Neural cell (in vitro differentiated cells): ENCODE measurements at regions not wholly inside any gene's neighbourhood (a gene's known extent, or its start where the extent isn't known, plus 50 kb on each side); places are given as distances from the start of the nearest gene placed in this dataset.

ENCODE experiments used
- H2AFZ ChIP-seq: fragments of 200-600, 300-800 bp; sonication (generic), shearing (Covaris generic); 2 replicates; pipeline ENCODE4 v1.6.0; 2014; ENCODE audit warnings: low read depth, mild to moderate bottlenecking, antibody characterized with exemption, low read length, moderate library complexity
- H3F3A ChIP-seq: fragments of 200-600 bp; shearing (Covaris generic); 2 replicates; pipeline ENCODE4 v1.6.1; 2016; ENCODE audit warnings: mild to moderate bottlenecking, moderate library complexity, mixed read lengths, antibody characterized with exemption, low read length; ENCODE audit not compliant: insufficient read depth, poor library complexity, severe bottlenecking
- H3K27ac ChIP-seq: fragments of 200-600, 300-800 bp; sonication (generic), shearing (Covaris generic); 2 replicates; pipeline ENCODE4 v1.5.1; 2014; ENCODE audit warnings: mild to moderate bottlenecking, low read length, moderate library complexity
- H3K27me3 ChIP-seq: fragments of 300-800, 200-600 bp; sonication (generic), shearing (Covaris generic); 2 replicates; pipeline ENCODE4 v1.6.0; 2014; ENCODE audit warnings: mild to moderate bottlenecking, low read depth, low read length, moderate library complexity; ENCODE audit not compliant: insufficient read depth
- H3K36me3 ChIP-seq: fragments of 300-800, 200-600 bp; sonication (generic), shearing (Covaris generic); 2 replicates; pipeline ENCODE4 v1.5.1; 2014; ENCODE audit warnings: mild to moderate bottlenecking, antibody characterized with exemption, low read length, moderate library complexity; ENCODE audit not compliant: insufficient read depth
- H3K4me2 ChIP-seq: fragments of 300-800, 200-600 bp; sonication (generic), shearing (Covaris generic); 2 replicates; pipeline ENCODE4 v1.6.0; 2014; ENCODE audit warnings: mild to moderate bottlenecking, low read length
- H3K4me3 ChIP-seq: fragments of 300-800, 200-600 bp; sonication (generic), shearing (Covaris generic); 2 replicates; pipeline ENCODE4 v1.5.1; 2014; ENCODE audit warnings: mild to moderate bottlenecking, low read length, moderate library complexity
- H3K79me2 ChIP-seq: fragments of 200-600 bp; shearing (Covaris generic); replicated peaks from 2 replicates; pipeline ENCODE4 v1.6.0; 2014; ENCODE audit warnings: mild to moderate bottlenecking, low read length, moderate library complexity; ENCODE audit not compliant: insufficient read depth
- H3K9ac ChIP-seq: fragments of 300-800, 200-600 bp; sonication (generic), shearing (Covaris generic); 2 replicates; pipeline ENCODE4 v1.6.1; 2016; ENCODE audit warnings: mild to moderate bottlenecking, low read length, mixed read lengths
- H3K9me2 ChIP-seq: fragments of 200-600 bp; shearing (Covaris generic); 2 replicates; pipeline ENCODE4 v1.6.1; 2016; ENCODE audit warnings: mild to moderate bottlenecking, low read length, mixed read lengths; ENCODE audit not compliant: insufficient read depth
- H3K9me3 ChIP-seq: fragments of 200-600, 300-800 bp; sonication (generic), shearing (Covaris generic); 2 replicates; pipeline ENCODE4 v1.6.1; 2016; ENCODE audit warnings: mild to moderate bottlenecking, mixed run types, low read length, moderate library complexity, mixed read lengths
- H4K20me1 ChIP-seq: fragments of 200-600 bp; shearing (Covaris generic); 2 replicates; pipeline ENCODE4 v1.6.1; 2016; ENCODE audit warnings: mild to moderate bottlenecking, mixed run types; ENCODE audit not compliant: insufficient read depth
- EP300 ChIP-seq: fragments of 450-650 bp; conservative IDR thresholded peaks from 2 replicates; pipeline ENCODE4 v1.6.1; 2014; ENCODE audit warnings: antibody characterized with exemption, mild to moderate bottlenecking, moderate library complexity; ENCODE audit not compliant: poor library complexity, severe bottlenecking
- EZH2 ChIP-seq: fragments of 200-600, 300-800 bp; shearing (Covaris generic), sonication (generic); IDR thresholded peaks from 2 replicates; pipeline ENCODE4 v1.6.1; 2014; ENCODE audit warnings: antibody characterized with exemption, low read length, borderline replicate concordance, mild to moderate bottlenecking; ENCODE audit not compliant: insufficient read depth, poor library complexity, severe bottlenecking
- MXI1 ChIP-seq: fragments of 450-650 bp; conservative IDR thresholded peaks from 2 replicates; pipeline ENCODE4 v1.6.1; 2014; ENCODE audit warnings: antibody characterized with exemption, mild to moderate bottlenecking; ENCODE audit not compliant: poor library complexity, severe bottlenecking
- POLR2AphosphoS5 ChIP-seq: IDR thresholded peaks from 2 replicates; pipeline ENCODE4 v1.6.1; 2012
- RAD21 ChIP-seq: fragments of 450-650 bp; conservative IDR thresholded peaks from 2 replicates; pipeline ENCODE4 v1.6.1; 2014; ENCODE audit warnings: antibody characterized with exemption, mild to moderate bottlenecking, moderate library complexity
- SMC3 ChIP-seq: fragments of 450-650 bp; conservative IDR thresholded peaks from 2 replicates; pipeline ENCODE4 v1.6.1; 2014; ENCODE audit warnings: antibody characterized with exemption, mild to moderate bottlenecking, moderate library complexity; ENCODE audit not compliant: poor library complexity
- TAF1 ChIP-seq: IDR thresholded peaks from 2 replicates; pipeline ENCODE4 v1.6.1; 2012; ENCODE audit warnings: low read depth
- TF ChIP-seq, protein P1 (sequence below): fragments of 450-650 bp; IDR thresholded peaks from 2 replicates; pipeline ENCODE4 v1.5.1; 2014; ENCODE audit warnings: antibody characterized with exemption, mild to moderate bottlenecking, moderate library complexity; ENCODE audit not compliant: poor library complexity, severe bottlenecking
- TF ChIP-seq, protein P2 (sequence below): IDR thresholded peaks from 2 replicates; pipeline ENCODE4 v1.6.1; 2012; ENCODE audit warnings: borderline replicate concordance

DNA sequence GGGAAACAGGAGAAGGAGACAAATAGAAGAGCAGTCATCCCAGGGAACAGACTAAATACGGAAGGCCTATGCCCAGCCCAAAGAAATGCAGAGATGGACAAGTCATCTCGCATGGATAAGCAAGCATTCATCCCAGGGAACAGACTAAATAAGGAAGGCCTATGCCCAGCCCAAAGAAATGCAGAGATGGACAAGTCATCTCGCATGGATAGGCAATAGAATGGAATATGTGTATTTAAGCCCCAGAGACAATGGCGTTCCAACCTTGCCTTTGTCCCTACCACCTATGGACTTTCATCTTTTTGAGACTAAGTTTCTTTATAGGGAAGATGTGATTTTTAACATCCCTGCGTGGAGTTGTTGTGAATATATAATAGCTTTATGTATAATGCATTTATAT, 242.2 kb upstream of the TNC start:
- no peak overlapping the region for H3K4me3 ChIP-seq
- no peaks in the 10 kb centered on the region for H4K20me1 ChIP-seq
- no peaks in the 10 kb centered on the region for H3F3A ChIP-seq
- no peaks in the 10 kb centered on the region for H3K79me2 ChIP-seq
- H2AFZ ChIP-seq: no peak overlapping the region
- H3K9me2 ChIP-seq: no peaks in the 10 kb centered on the region
- H3K27ac ChIP-seq: no peak overlapping the region
- no peak overlapping the region for H3K4me2 ChIP-seq
- no peaks in the 10 kb centered on the region for H3K9me3 ChIP-seq
- H3K36me3 ChIP-seq: no peaks in the 10 kb centered on the region
- no peak overlapping the region for H3K9ac ChIP-seq
- no peaks in the 10 kb centered on the region for H3K27me3 ChIP-seq
- TF ChIP-seq EZH2: no peak
- TF ChIP-seq, protein P1, sequence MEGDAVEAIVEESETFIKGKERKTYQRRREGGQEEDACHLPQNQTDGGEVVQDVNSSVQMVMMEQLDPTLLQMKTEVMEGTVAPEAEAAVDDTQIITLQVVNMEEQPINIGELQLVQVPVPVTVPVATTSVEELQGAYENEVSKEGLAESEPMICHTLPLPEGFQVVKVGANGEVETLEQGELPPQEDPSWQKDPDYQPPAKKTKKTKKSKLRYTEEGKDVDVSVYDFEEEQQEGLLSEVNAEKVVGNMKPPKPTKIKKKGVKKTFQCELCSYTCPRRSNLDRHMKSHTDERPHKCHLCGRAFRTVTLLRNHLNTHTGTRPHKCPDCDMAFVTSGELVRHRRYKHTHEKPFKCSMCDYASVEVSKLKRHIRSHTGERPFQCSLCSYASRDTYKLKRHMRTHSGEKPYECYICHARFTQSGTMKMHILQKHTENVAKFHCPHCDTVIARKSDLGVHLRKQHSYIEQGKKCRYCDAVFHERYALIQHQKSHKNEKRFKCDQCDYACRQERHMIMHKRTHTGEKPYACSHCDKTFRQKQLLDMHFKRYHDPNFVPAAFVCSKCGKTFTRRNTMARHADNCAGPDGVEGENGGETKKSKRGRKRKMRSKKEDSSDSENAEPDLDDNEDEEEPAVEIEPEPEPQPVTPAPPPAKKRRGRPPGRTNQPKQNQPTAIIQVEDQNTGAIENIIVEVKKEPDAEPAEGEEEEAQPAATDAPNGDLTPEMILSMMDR: no peak
- no peak for TF ChIP-seq RAD21
- TF ChIP-seq, protein P2, sequence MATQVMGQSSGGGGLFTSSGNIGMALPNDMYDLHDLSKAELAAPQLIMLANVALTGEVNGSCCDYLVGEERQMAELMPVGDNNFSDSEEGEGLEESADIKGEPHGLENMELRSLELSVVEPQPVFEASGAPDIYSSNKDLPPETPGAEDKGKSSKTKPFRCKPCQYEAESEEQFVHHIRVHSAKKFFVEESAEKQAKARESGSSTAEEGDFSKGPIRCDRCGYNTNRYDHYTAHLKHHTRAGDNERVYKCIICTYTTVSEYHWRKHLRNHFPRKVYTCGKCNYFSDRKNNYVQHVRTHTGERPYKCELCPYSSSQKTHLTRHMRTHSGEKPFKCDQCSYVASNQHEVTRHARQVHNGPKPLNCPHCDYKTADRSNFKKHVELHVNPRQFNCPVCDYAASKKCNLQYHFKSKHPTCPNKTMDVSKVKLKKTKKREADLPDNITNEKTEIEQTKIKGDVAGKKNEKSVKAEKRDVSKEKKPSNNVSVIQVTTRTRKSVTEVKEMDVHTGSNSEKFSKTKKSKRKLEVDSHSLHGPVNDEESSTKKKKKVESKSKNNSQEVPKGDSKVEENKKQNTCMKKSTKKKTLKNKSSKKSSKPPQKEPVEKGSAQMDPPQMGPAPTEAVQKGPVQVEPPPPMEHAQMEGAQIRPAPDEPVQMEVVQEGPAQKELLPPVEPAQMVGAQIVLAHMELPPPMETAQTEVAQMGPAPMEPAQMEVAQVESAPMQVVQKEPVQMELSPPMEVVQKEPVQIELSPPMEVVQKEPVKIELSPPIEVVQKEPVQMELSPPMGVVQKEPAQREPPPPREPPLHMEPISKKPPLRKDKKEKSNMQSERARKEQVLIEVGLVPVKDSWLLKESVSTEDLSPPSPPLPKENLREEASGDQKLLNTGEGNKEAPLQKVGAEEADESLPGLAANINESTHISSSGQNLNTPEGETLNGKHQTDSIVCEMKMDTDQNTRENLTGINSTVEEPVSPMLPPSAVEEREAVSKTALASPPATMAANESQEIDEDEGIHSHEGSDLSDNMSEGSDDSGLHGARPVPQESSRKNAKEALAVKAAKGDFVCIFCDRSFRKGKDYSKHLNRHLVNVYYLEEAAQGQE: no peak
- TF ChIP-seq EP300: no peak

DNA sequence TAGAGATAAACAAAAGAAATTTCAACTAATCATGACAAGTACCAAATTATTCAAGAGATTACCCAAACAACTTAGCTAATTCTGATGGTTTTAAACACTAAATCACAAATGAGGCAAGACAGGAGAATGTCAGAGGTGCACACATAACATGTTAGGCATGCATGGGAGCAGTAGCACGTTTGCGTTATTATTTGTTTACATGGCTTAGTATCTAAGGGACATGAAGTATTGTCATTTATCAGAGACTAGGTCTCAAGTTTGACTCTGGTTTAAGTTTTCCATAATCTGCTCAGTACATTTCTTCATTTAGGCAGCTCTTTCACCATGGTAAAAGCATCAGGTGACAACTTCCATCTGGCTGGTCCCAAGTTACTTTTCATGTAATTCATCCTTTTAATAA, 244.1 kb upstream of the TNC start:
- Histone ChIP-seq H3K4me2 (no peak overlapping the region), H3K27ac (no peak overlapping the region), H3K9me3 (no peaks in the 10 kb centered on the region), H4K20me1 (no peaks in the 10 kb centered on the region), H3K36me3 (no peaks in the 10 kb centered on the region), H3K27me3 (no peaks in the 10 kb centered on the region), H3K4me3 (no peak overlapping the region), H3K79me2 (no peaks in the 10 kb centered on the region), H3K9ac (no peak overlapping the region), H3F3A (no peaks in the 10 kb centered on the region), H3K9me2 (no peaks in the 10 kb centered on the region), H2AFZ (no peak overlapping the region)
- TF ChIP-seq RAD21: no peak
- no peak for TF ChIP-seq SMC3
- no peak for TF ChIP-seq TAF1

DNA sequence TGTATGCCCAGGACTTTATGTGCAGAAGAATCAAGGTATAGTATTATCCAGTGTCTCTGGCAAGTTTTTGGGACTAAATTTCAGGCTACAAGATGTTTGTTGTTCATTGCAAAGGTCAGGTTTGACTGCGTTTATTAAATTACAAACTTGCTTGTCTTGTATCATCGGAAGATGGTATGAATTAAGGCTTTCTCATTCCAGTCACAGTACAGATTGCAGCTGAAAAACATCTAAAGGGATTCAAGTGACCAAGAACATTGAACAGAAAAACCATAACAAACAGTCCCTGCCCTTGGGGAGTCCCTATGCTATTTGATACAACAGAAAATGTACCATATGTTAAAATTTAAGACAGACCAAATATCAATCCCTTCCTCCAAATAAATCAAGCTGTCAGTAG, 244.7 kb upstream of the TNC start:
- Histone ChIP-seq H3K79me2 (no peaks in the 10 kb centered on the region), H3K4me2 (no peak overlapping the region)
- TF ChIP-seq RAD21 (no peak), EZH2 (no peak), MXI1 (no peak), POLR2AphosphoS5 (no peak), SMC3 (no peak), TAF1 (no peak), EP300 (no peak)
- TF ChIP-seq, protein P1: no peak
- TF ChIP-seq, protein P2: no peak

More for the DNA sequence above, 244.7 kb upstream of the TNC start:
- Histone ChIP-seq H3K36me3 (no peaks in the 10 kb centered on the region), H3K4me3 (no peak overlapping the region), H3K9me3 (no peaks in the 10 kb centered on the region), H3K27me3 (no peaks in the 10 kb centered on the region), H2AFZ (no peak overlapping the region), H3K9ac (no peak overlapping the region), H3K9me2 (no peaks in the 10 kb centered on the region), H3K27ac (no peak overlapping the region), H4K20me1 (no peaks in the 10 kb centered on the region), H3F3A (no peaks in the 10 kb centered on the region)
